GM21381 (cell line): ENCODE measurements at regions not wholly inside any gene's neighbourhood (a gene's known extent, or its start where the extent isn't known, plus 50 kb on each side); places are given as distances from the start of the nearest gene placed in this dataset.

ENCODE experiments used
- ATAC-seq: cut with Tn5 transposase; IDR thresholded peaks from one replicate; pipeline ENCODE4 v1.9.1; 2021; ENCODE audit warnings: mild to moderate bottlenecking, moderate library complexity; ENCODE audit not compliant: unreplicated experiment

- ATAC-seq = no peak
Observed at GRCh38 chr6:167672738-167673137, 154.0 kb upstream of the AFDN start.

- ATAC-seq = no peak
Observed at GRCh38 chr6:167673946-167674345, 152.8 kb upstream of the AFDN start.

GRCh38 chr6:167674486-167674885 is 152.2 kb upstream of the AFDN start:
- ATAC-seq = no peak

GRCh38 chr6:167676000-167676665 is 150.6 kb upstream of the AFDN start:
- no peak for ATAC-seq

- ATAC-seq = no peak
Observed at GRCh38 chr6:167676666-167677421, 149.9 kb upstream of the AFDN start.

GRCh38 chr6:167677422-167677789 is 149.3 kb upstream of the AFDN start:
- no peak for ATAC-seq

GRCh38 chr6:167678102-167679101 is 148.3 kb upstream of the AFDN start:
- ATAC-seq = no peak

- no peak for ATAC-seq
Observed at GRCh38 chr6:167679122-167679736, 147.5 kb upstream of the AFDN start.

GRCh38 chr6:167679790-167680604 is 146.7 kb upstream of the AFDN start:
- ATAC-seq = no peak

GRCh38 chr6:167680605-167681149 is 146.0 kb upstream of the AFDN start:
- ATAC-seq = no peak

GRCh38 chr6:167682125-167682524 is 144.6 kb upstream of the AFDN start:
- ATAC-seq = no peak

- ATAC-seq = no peak
Observed at GRCh38 chr6:167682546-167683027, 144.1 kb upstream of the AFDN start.

- no peak for ATAC-seq
Observed at GRCh38 chr6:167683028-167683862, 143.5 kb upstream of the AFDN start.

- ATAC-seq = no peak
Observed at GRCh38 chr6:167684276-167685104, 142.2 kb upstream of the AFDN start.

GRCh38 chr6:167685654-167686053 is 141.1 kb upstream of the AFDN start:
- ATAC-seq = no peak

- ATAC-seq = no peak
Observed at GRCh38 chr6:167686204-167686893, 140.4 kb upstream of the AFDN start.

- ATAC-seq = no peak
Observed at GRCh38 chr6:167687116-167687725, 139.5 kb upstream of the AFDN start.
